ENCODE measurements at regions not wholly inside any gene's neighbourhood (a gene's known extent, or its start where the extent isn't known, plus 50 kb on each side); places are given as distances from the start of the nearest gene placed in this dataset.

GRCh38 chr2:230654057-230654456 lies 58.6 kb upstream of the CAB39 start:
- TF ChIP-seq, protein P1, sequence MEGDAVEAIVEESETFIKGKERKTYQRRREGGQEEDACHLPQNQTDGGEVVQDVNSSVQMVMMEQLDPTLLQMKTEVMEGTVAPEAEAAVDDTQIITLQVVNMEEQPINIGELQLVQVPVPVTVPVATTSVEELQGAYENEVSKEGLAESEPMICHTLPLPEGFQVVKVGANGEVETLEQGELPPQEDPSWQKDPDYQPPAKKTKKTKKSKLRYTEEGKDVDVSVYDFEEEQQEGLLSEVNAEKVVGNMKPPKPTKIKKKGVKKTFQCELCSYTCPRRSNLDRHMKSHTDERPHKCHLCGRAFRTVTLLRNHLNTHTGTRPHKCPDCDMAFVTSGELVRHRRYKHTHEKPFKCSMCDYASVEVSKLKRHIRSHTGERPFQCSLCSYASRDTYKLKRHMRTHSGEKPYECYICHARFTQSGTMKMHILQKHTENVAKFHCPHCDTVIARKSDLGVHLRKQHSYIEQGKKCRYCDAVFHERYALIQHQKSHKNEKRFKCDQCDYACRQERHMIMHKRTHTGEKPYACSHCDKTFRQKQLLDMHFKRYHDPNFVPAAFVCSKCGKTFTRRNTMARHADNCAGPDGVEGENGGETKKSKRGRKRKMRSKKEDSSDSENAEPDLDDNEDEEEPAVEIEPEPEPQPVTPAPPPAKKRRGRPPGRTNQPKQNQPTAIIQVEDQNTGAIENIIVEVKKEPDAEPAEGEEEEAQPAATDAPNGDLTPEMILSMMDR (IDR thresholded peaks at IDR 0.05): no peak
- no peak for TF ChIP-seq EZH2 (IDR thresholded peaks at IDR 0.05; ENCODE audit: borderline replicate concordance, insufficient read depth, low read depth, low read length, poor library complexity, severe bottlenecking)

All from B cell (primary cell).